GM12872 (cell line): ENCODE measurements at regions not wholly inside any gene's neighbourhood (a gene's known extent, or its start where the extent isn't known, plus 50 kb on each side); places are given as distances from the start of the nearest gene placed in this dataset.

Experiments
- CTCF ChIP-seq: IDR thresholded peaks from 3 replicates; pipeline ENCODE4 v1.5.1; 2011; ENCODE audit warnings: low read depth, mild to moderate bottlenecking, low read length, moderate library complexity; ENCODE audit not compliant: insufficient read depth

- no peak for TF ChIP-seq CTCF
Measured at GRCh38 chrX:16222151-16222550, 54.9 kb downstream of the MAGEB17 start.

GRCh38 chrX:16223385-16223784 lies 56.1 kb downstream of the MAGEB17 start:
- no peak for TF ChIP-seq CTCF

GRCh38 chrX:16239211-16239610 lies 71.9 kb downstream of the MAGEB17 start:
- no peak for TF ChIP-seq CTCF

GRCh38 chrX:16240231-16240905 lies 73.1 kb downstream of the MAGEB17 start:
- no peak for TF ChIP-seq CTCF

GRCh38 chrX:16240968-16241367 lies 73.7 kb downstream of the MAGEB17 start:
- TF ChIP-seq CTCF, result no peak

- no peak for TF ChIP-seq CTCF
Measured at GRCh38 chrX:16250296-16250695, 83.0 kb downstream of the MAGEB17 start.

GRCh38 chrX:16251782-16252181 lies 84.5 kb downstream of the MAGEB17 start:
- no peak for TF ChIP-seq CTCF

GRCh38 chrX:16258882-16259281 lies 91.6 kb downstream of the MAGEB17 start:
- no peak for TF ChIP-seq CTCF
